SK-N-SH (cell line): ENCODE measurements at regions not wholly inside any gene's neighbourhood (a gene's known extent, or its start where the extent isn't known, plus 50 kb on each side); places are given as distances from the start of the nearest gene placed in this dataset.

ENCODE experiments used
- CTCF ChIA-PET: fragments of 300-600, 350-600 bp; formaldehyde crosslinking; extraction: SDS; loops from one replicate; lab custom pipeline; 2021; lab: Yijun Ruan, JAX
- POLR2A ChIA-PET: fragments of 350-600 bp; sonication (Branson Sonifier 250); formaldehyde crosslinking; extraction: SDS; loops from one replicate; lab custom pipeline; 2020; ENCODE audit warnings: antibody characterized with exemption, inconsistent platforms; lab: Yijun Ruan, JAX
- DNase-seq: peaks from one replicate; pipeline ENCODE4 v3.0.0; 2012
- H2AFZ ChIP-seq: fragments of 200-600 bp; sonication (generic); 2 replicates; pipeline ENCODE4 v1.8.1; 2016; ENCODE audit warnings: antibody characterized with exemption, mild to moderate bottlenecking, low read depth
- H3F3A ChIP-seq: fragments of 200-600 bp; sonication (generic); replicated peaks from 2 replicates; pipeline ENCODE3; 2016; ENCODE audit warnings: antibody characterized with exemption, mild to moderate bottlenecking; ENCODE audit not compliant: insufficient read depth
- H3K27ac ChIP-seq, 2 experiments: fragments of 200-500 bp in 1 of 2; fragments of 200-600 bp in 1 of 2; sonication (Bioruptor generic) in 1 of 2; sonication (generic), shearing (Covaris generic) in 1 of 2; 2 replicates each; pipeline versions ENCODE4 v1.5.1 to v1.6.1; 2014 to 2016; ENCODE audit warnings: low read depth in 2 of 2, inconsistent platforms in 1 of 2, low read length in 1 of 2, mild to moderate bottlenecking in 1 of 2, mixed read lengths in 1 of 2
- H3K27me3 ChIP-seq: fragments of 200-600 bp; sonication (generic), shearing (Covaris generic); 2 replicates; pipeline ENCODE4 v1.6.1; 2016; ENCODE audit warnings: mixed run types; ENCODE audit not compliant: insufficient read depth
- H3K36me3 ChIP-seq, 2 experiments: fragments of 200-500 bp in 1 of 2; fragments of 200-600 bp in 1 of 2; sonication (Bioruptor generic) in 1 of 2; sonication (generic) in 1 of 2; replicated peaks in 1 of 2; 2 replicates each; pipeline versions ENCODE3 to v1.5.1; 2014 to 2016; ENCODE audit warnings: low read length in 1 of 2, mild to moderate bottlenecking in 1 of 2; ENCODE audit not compliant: insufficient read depth in 2 of 2, control insufficient read depth in 1 of 2
- H3K4me1 ChIP-seq, 2 experiments: fragments of 200-500 bp in 1 of 2; fragments of 200-600 bp in 1 of 2; sonication (Bioruptor generic) in 1 of 2; sonication (generic), shearing (Covaris generic) in 1 of 2; 2 replicates each; pipeline versions ENCODE4 v1.5.1 to v1.6.1; 2014 to 2016; ENCODE audit warnings: low read depth in 1 of 2, low read length in 1 of 2, mixed run types in 1 of 2; ENCODE audit not compliant: insufficient read depth in 2 of 2, control insufficient read depth in 1 of 2
- H3K4me2 ChIP-seq: fragments of 200-600 bp; sonication (generic), shearing (Covaris generic); 2 replicates; pipeline ENCODE4 v1.6.1; 2017; ENCODE audit warnings: mixed run types
- H3K4me3 ChIP-seq, 2 experiments: fragments of 200-500 bp in 1 of 2; fragments of 200-600 bp in 1 of 2; sonication (Bioruptor generic) in 1 of 2; sonication (generic), shearing (Covaris generic) in 1 of 2; 2 replicates each; pipeline versions ENCODE4 v1.5.1 to v1.8.1; 2014 to 2016; ENCODE audit warnings: low read depth in 2 of 2, inconsistent platforms in 1 of 2, low read length in 1 of 2, mild to moderate bottlenecking in 1 of 2, mixed read lengths in 1 of 2, moderate library complexity in 1 of 2
- H3K79me2 ChIP-seq: fragments of 200-600 bp; sonication (generic); 2 replicates; pipeline ENCODE4 v1.8.1; 2017; ENCODE audit warnings: mild to moderate bottlenecking; ENCODE audit not compliant: insufficient read depth
- H3K9ac ChIP-seq: fragments of 200-600 bp; sonication (generic); 2 replicates; pipeline ENCODE4 v1.6.1; 2017; ENCODE audit warnings: mixed run types
- H3K9me2 ChIP-seq: fragments of 200-600 bp; sonication (generic); 2 replicates; pipeline ENCODE4 v1.6.1; 2017; ENCODE audit warnings: mixed run types
- H3K9me3 ChIP-seq: fragments of 200-600 bp; sonication (generic); 2 replicates; pipeline ENCODE4 v1.6.1; 2017; ENCODE audit warnings: mixed run types, mild to moderate bottlenecking, moderate library complexity
- H4K20me1 ChIP-seq: fragments of 200-600 bp; sonication (generic); 2 replicates; pipeline ENCODE4 v1.6.1; 2017; ENCODE audit warnings: mild to moderate bottlenecking, mixed run types; ENCODE audit not compliant: insufficient read depth
- CHD2 ChIP-seq: fragments of 150-350 bp; IDR thresholded peaks from 2 replicates; pipeline ENCODE4 v1.6.1; 2018; ENCODE audit warnings: low read length; ENCODE audit not compliant: partially characterized antibody
- CTCF ChIP-seq: fragments of 200-600 bp; sonication (generic); IDR thresholded peaks from 2 replicates; pipeline ENCODE4 v1.6.1; 2017; ENCODE audit warnings: antibody characterized with exemption, mild to moderate bottlenecking, moderate library complexity
- EZH2phosphoT487 ChIP-seq: fragments of 200-600 bp; sonication (generic); IDR thresholded peaks from 2 replicates; pipeline ENCODE4 v1.6.1; 2017; ENCODE audit warnings: low read depth, mixed run types, mild to moderate bottlenecking, antibody characterized with exemption, moderate library complexity, borderline replicate concordance
- FOXJ3 ChIP-seq: sonication (generic); formaldehyde crosslinking; IDR thresholded peaks from 2 replicates; pipeline ENCODE4 v1.5.1; 2020; ENCODE audit warnings: mild to moderate bottlenecking, missing genetic modification reagents
- GATA2 ChIP-seq: sonication (generic); formaldehyde crosslinking; IDR thresholded peaks from 2 replicates; pipeline ENCODE4 v1.5.0; 2020; ENCODE audit warnings: mild to moderate bottlenecking, missing genetic modification reagents
- MEF2A ChIP-seq: IDR thresholded peaks from 2 replicates; pipeline ENCODE4 v1.4.0; 2012; ENCODE audit warnings: low read depth, borderline replicate concordance
- NFIC ChIP-seq: IDR thresholded peaks from 2 replicates; pipeline ENCODE4 v1.4.0; 2012; ENCODE audit warnings: borderline replicate concordance
- RAD21 ChIP-seq: IDR thresholded peaks from 2 replicates; pipeline ENCODE4 v1.6.1; 2012; ENCODE audit warnings: mild to moderate bottlenecking, low read length
- RCOR1 ChIP-seq: fragments of 150-350 bp; IDR thresholded peaks from 2 replicates; pipeline ENCODE4 v1.6.1; 2017; ENCODE audit warnings: antibody characterized with exemption, low read length
- RFX5 ChIP-seq: IDR thresholded peaks from 2 replicates; pipeline ENCODE4 v1.6.1; 2012; ENCODE audit warnings: mild to moderate bottlenecking, improper control_type of control experiment, low read length
- SIN3A ChIP-seq: IDR thresholded peaks from 2 replicates; pipeline ENCODE4 v1.6.1; 2012; ENCODE audit warnings: low read depth, mild to moderate bottlenecking, low read length, moderate library complexity, borderline replicate concordance
- SMC3 ChIP-seq: IDR thresholded peaks from 2 replicates; pipeline ENCODE4 v1.6.1; 2012; ENCODE audit warnings: low read depth, low read length, improper control_type of control experiment
- TAF1 ChIP-seq: IDR thresholded peaks from 2 replicates; pipeline ENCODE4 v1.6.1; 2012; ENCODE audit warnings: low read depth, mild to moderate bottlenecking, low read length, moderate library complexity, borderline replicate concordance
- YY1 ChIP-seq: IDR thresholded peaks from 2 replicates; pipeline ENCODE4 v1.4.0; 2012; ENCODE audit warnings: low read depth, mild to moderate bottlenecking
- WGBS: methylation state at CpG from one replicate; pipeline ENCODE4 v1.1.6; 2017; ENCODE audit warnings: low lambda C conversion rate; 5-methylcytosine and 5-hydroxymethylcytosine counted together
- TF ChIP-seq, protein P1 (sequence below): IDR thresholded peaks from 2 replicates; pipeline ENCODE4 v1.4.0; 2012; ENCODE audit warnings: low read depth
- TF ChIP-seq, protein P2 (sequence below): fragments of 150-350 bp; IDR thresholded peaks from 2 replicates; pipeline ENCODE4 v1.6.1; 2017; ENCODE audit warnings: antibody characterized with exemption, low read length, low read depth, borderline replicate concordance
- TF ChIP-seq, protein P3 (sequence below): IDR thresholded peaks from 2 replicates; pipeline ENCODE4 v1.4.0; 2012; ENCODE audit warnings: low read depth, borderline replicate concordance

DNA sequence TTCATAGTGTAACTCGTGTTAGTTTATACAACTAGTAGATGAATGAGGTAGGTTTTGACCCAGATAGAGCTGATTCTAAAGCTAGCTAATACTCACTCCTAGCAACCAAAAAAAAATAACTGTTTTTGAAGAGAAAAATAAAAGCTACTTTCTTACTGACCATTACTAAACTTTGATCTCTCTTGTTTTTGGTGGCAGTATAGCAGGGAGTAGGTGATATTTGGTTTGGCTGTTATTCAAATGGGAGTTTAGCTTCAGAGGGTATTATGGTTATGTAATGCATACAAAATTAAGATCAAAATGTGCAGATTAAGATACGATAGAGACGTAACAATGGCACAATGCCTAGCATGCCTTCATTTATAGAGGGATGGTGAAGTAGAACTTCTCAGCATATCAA lies 1104.5 kb downstream of the PCDH19 start:
- Histone ChIP-seq H3K9me2 (no peaks in the 10 kb centered on the region), H2AFZ (no peak overlapping the region), H3F3A (no peaks in the 10 kb centered on the region), H3K9me3 (no peaks in the 10 kb centered on the region), H3K36me3 (no peaks in the 10 kb centered on the region), H3K4me1 (no peaks in the 10 kb centered on the region), H3K27me3 (no peaks in the 10 kb centered on the region; the same call in 1 of the 2 replicates), H3K27ac (no peak overlapping the region), H3K4me3 (no peak overlapping the region), H3K9ac (no peak overlapping the region)
- DNase-seq: no peak
- POLR2A ChIA-PET: no interaction called here
- no peak for TF ChIP-seq NFIC
- TF ChIP-seq, protein P1, sequence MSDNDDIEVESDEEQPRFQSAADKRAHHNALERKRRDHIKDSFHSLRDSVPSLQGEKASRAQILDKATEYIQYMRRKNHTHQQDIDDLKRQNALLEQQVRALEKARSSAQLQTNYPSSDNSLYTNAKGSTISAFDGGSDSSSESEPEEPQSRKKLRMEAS: no peak
- TF ChIP-seq GATA2 (CRISPR knock-in tag): no peak
- TF ChIP-seq MEF2A: no peak
- TF ChIP-seq YY1: no peak
- no peak for TF ChIP-seq SIN3A
- TF ChIP-seq, protein P2, sequence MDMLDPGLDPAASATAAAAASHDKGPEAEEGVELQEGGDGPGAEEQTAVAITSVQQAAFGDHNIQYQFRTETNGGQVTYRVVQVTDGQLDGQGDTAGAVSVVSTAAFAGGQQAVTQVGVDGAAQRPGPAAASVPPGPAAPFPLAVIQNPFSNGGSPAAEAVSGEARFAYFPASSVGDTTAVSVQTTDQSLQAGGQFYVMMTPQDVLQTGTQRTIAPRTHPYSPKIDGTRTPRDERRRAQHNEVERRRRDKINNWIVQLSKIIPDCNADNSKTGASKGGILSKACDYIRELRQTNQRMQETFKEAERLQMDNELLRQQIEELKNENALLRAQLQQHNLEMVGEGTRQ: no peak
- TF ChIP-seq EZH2phosphoT487: no peak
- TF ChIP-seq RFX5: no peak
- TF ChIP-seq RAD21: no peak
- TF ChIP-seq RCOR1: no peak
- TF ChIP-seq TAF1: no peak
- TF ChIP-seq, protein P3, sequence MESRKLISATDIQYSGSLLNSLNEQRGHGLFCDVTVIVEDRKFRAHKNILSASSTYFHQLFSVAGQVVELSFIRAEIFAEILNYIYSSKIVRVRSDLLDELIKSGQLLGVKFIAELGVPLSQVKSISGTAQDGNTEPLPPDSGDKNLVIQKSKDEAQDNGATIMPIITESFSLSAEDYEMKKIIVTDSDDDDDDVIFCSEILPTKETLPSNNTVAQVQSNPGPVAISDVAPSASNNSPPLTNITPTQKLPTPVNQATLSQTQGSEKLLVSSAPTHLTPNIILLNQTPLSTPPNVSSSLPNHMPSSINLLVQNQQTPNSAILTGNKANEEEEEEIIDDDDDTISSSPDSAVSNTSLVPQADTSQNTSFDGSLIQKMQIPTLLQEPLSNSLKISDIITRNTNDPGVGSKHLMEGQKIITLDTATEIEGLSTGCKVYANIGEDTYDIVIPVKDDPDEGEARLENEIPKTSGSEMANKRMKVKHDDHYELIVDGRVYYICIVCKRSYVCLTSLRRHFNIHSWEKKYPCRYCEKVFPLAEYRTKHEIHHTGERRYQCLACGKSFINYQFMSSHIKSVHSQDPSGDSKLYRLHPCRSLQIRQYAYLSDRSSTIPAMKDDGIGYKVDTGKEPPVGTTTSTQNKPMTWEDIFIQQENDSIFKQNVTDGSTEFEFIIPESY: no peak
- no peak for TF ChIP-seq CHD2
- TF ChIP-seq, all 33 proteins: peak for 0
- no peak overlapping the region for H3K4me2 ChIP-seq
- 8% methylated on average over 3 of the region's 3 CpGs for WGBS
- no peaks in the 10 kb centered on the region for H4K20me1 ChIP-seq
- CTCF ChIA-PET: interaction anchor here (1.1 kb wide), 1 partner anchor 1108 kb away, joined by 3 read pairs; no protein-coding TSS in a partner anchor
- no peaks in the 10 kb centered on the region for H3K79me2 ChIP-seq

DNA sequence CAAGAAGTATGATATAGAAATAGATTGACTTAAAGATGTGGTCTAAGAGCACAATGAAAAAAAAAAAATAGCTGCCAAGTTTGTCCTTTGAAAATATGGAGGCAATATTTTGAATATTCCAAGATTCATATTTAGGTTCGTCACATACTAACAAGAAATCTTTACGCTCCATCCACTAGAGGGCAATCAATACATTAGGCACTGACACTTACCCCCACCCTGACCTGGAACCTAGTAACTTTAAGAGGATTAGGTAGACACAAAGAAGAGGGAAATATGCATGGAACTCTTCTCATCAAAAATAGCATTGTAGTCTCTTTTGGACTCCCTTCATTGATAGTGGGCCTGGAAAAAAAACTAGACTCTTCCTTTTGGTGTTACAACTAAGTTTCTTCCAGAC lies 1108.1 kb downstream of the PCDH19 start:
- CTCF ChIA-PET: interaction anchor here (1.5 to 2.0 kb wide), 2 partner anchors 9 to 1111 kb away, joined by 5 read pairs; no protein-coding TSS in a partner anchor
- Histone ChIP-seq H2AFZ (no peak overlapping the region), H3K9ac (no peak overlapping the region), H3K36me3 (no peaks in the 10 kb centered on the region), H3K9me3 (no peaks in the 10 kb centered on the region), H3F3A (no peaks in the 10 kb centered on the region)
- peak; percentile 3 for DNase-seq
- no peak for TF ChIP-seq NFIC
- TF ChIP-seq CTCF: peak; percentile 71
- TF ChIP-seq FOXJ3 (CRISPR knock-in tag): no peak
- peak; percentile 64 for TF ChIP-seq RAD21
- peak; percentile 26; the same call in 1 of the 2 replicates for TF ChIP-seq SMC3
- TF ChIP-seq, all 33 proteins: peak for 3
- H3K79me2 ChIP-seq: no peaks in the 10 kb centered on the region
- H3K4me1 ChIP-seq: no peaks in the 10 kb centered on the region
- no peaks in the 10 kb centered on the region for H3K9me2 ChIP-seq
- H3K27me3 ChIP-seq: no peaks in the 10 kb centered on the region
- H3K27ac ChIP-seq: no peak overlapping the region
- WGBS: 0% methylated on average over 2 of the region's 2 CpGs
- H4K20me1 ChIP-seq: no peaks in the 10 kb centered on the region
- POLR2A ChIA-PET: no interaction called here
- H3K4me2 ChIP-seq: no peak overlapping the region
- no peak overlapping the region for H3K4me3 ChIP-seq
